Astrocyte (in vitro differentiated cells and primary cell): ENCODE measurements at regions not wholly inside any gene's neighbourhood (a gene's known extent, or its start where the extent isn't known, plus 50 kb on each side); places are given as distances from the start of the nearest gene placed in this dataset.

Experiments used
- DNase-seq: peaks from one replicate; pipeline ENCODE4 v3.0.0-alpha.2; 2010; ENCODE audit warnings: low read depth
- FAIRE-seq: peaks from 2 replicates; lab custom pipeline; 2011; peaks lifted over from hg19 to GRCh38; lab: Jason Lieb, UNC
- H2AFZ ChIP-seq: 2 replicates; pipeline ENCODE4 v1.6.0; 2012; ENCODE audit warnings: low read depth, low read length, inconsistent platforms
- H3K27ac ChIP-seq: 2 replicates; pipeline ENCODE4 v1.5.1; 2011; ENCODE audit warnings: low read depth, low read length, inconsistent platforms
- H3K27me3 ChIP-seq: 2 replicates; pipeline ENCODE4 v1.6.0; 2011; ENCODE audit warnings: low read length, inconsistent platforms; ENCODE audit not compliant: insufficient read depth
- H3K36me3 ChIP-seq: 2 replicates; pipeline ENCODE4 v1.5.1; 2011; ENCODE audit warnings: low read length, inconsistent platforms; ENCODE audit not compliant: insufficient read depth
- H3K4me1 ChIP-seq: 2 replicates; pipeline ENCODE4 v1.5.1; 2011; ENCODE audit warnings: low read length, inconsistent platforms; ENCODE audit not compliant: insufficient read depth
- H3K4me2 ChIP-seq: 2 replicates; pipeline ENCODE4 v1.6.0; 2012; ENCODE audit warnings: low read length, inconsistent platforms
- H3K4me3 ChIP-seq: 2 replicates; pipeline ENCODE4 v1.5.1; 2011; ENCODE audit warnings: low read depth, mild to moderate bottlenecking, low read length, inconsistent platforms; ENCODE audit not compliant: insufficient read depth
- H3K79me2 ChIP-seq: 2 replicates; pipeline ENCODE4 v1.6.0; 2012; ENCODE audit warnings: mild to moderate bottlenecking, low read length, inconsistent platforms; ENCODE audit not compliant: insufficient read depth
- H3K9ac ChIP-seq: 2 replicates; pipeline ENCODE4 v1.6.0; 2012; ENCODE audit warnings: mild to moderate bottlenecking, low read length, inconsistent platforms
- H3K9me3 ChIP-seq: 2 replicates; pipeline ENCODE4 v1.5.1; 2012; ENCODE audit warnings: low read depth, mild to moderate bottlenecking, low read length, inconsistent platforms; ENCODE audit not compliant: insufficient read depth
- H4K20me1 ChIP-seq: 2 replicates; pipeline ENCODE4 v1.6.0; 2012; ENCODE audit warnings: low read length, inconsistent platforms; ENCODE audit not compliant: insufficient read depth
- H3K27ac Mint-ChIP-seq: one replicate; pipeline ENCODE4 v1.8.0; 2021; ENCODE audit warnings: mild to moderate bottlenecking, mixed read lengths; ENCODE audit not compliant: unreplicated experiment
- H3K27me3 Mint-ChIP-seq: one replicate; pipeline ENCODE4 v1.8.0; 2021; ENCODE audit warnings: low read depth, mixed read lengths; ENCODE audit not compliant: unreplicated experiment
- H3K36me3 Mint-ChIP-seq: one replicate; pipeline ENCODE4 v1.8.0; 2021; ENCODE audit warnings: low read depth, mixed read lengths; ENCODE audit not compliant: unreplicated experiment
- H3K4me1 Mint-ChIP-seq: one replicate; pipeline ENCODE4 v1.8.0; 2021; ENCODE audit warnings: low read depth, mixed read lengths; ENCODE audit not compliant: unreplicated experiment
- H3K4me3 Mint-ChIP-seq: one replicate; pipeline ENCODE4 v1.8.0; 2021; ENCODE audit warnings: mild to moderate bottlenecking, moderate library complexity, mixed read lengths; ENCODE audit not compliant: unreplicated experiment
- H3K9me3 Mint-ChIP-seq: one replicate; pipeline ENCODE4 v1.8.0; 2021; ENCODE audit warnings: mild to moderate bottlenecking, mixed read lengths; ENCODE audit not compliant: unreplicated experiment
- CTCF ChIP-seq: IDR thresholded peaks from 2 replicates; pipeline ENCODE4 v1.5.1; 2011; ENCODE audit warnings: low read depth, mild to moderate bottlenecking, inconsistent platforms, low read length, moderate library complexity; ENCODE audit not compliant: insufficient read depth
- EZH2 ChIP-seq: IDR thresholded peaks from 2 replicates; pipeline ENCODE4 v1.6.1; 2012; ENCODE audit warnings: mild to moderate bottlenecking, low read length, inconsistent platforms; ENCODE audit not compliant: insufficient read depth

GRCh38 chr5:167356374-167356773 lies 935.1 kb upstream of the WWC1 start:
- no peaks in the 10 kb centered on the region for H3K4me1 Mint-ChIP-seq
- no peak overlapping the region for H2AFZ ChIP-seq
- no peak overlapping the region for H3K4me3 Mint-ChIP-seq
- no peaks in the 10 kb centered on the region for H3K9me3 ChIP-seq
- FAIRE-seq (no peak), DNase-seq (no peak)
- TF ChIP-seq EZH2 (no peak), CTCF (no peak)
- no peaks in the 10 kb centered on the region for H4K20me1 ChIP-seq
- H3K9ac ChIP-seq: no peak overlapping the region
- H3K4me2 ChIP-seq: no peak overlapping the region
- H3K36me3 ChIP-seq: no peaks in the 10 kb centered on the region
- no peaks in the 10 kb centered on the region for H3K79me2 ChIP-seq
- H3K4me3 ChIP-seq: no peak overlapping the region
- H3K27me3 Mint-ChIP-seq: no peaks in the 10 kb centered on the region
- H3K4me1 ChIP-seq: no peaks in the 10 kb centered on the region
- H3K27ac ChIP-seq: no peak overlapping the region
- H3K27me3 ChIP-seq: no peaks in the 10 kb centered on the region
- H3K9me3 Mint-ChIP-seq: no peaks in the 10 kb centered on the region
- H3K27ac Mint-ChIP-seq: no peak overlapping the region
- H3K36me3 Mint-ChIP-seq: no peaks in the 10 kb centered on the region

- no peak for FAIRE-seq
- Histone ChIP-seq H3K27me3 (no peaks in the 10 kb centered on the region), H3K9me3 (no peaks in the 10 kb centered on the region), H3K9ac (no peak overlapping the region), H3K27ac (no peak overlapping the region), H4K20me1 (no peaks in the 10 kb centered on the region), H3K4me1 (no peaks in the 10 kb centered on the region), H3K4me3 (no peak overlapping the region), H3K4me2 (no peak overlapping the region), H2AFZ (no peak overlapping the region), H3K79me2 (no peaks in the 10 kb centered on the region), H3K36me3 (no peaks in the 10 kb centered on the region)
- Mint-ChIP-seq H3K4me1 (peaks cover 3% of the 10 kb centered on the region), H3K27ac (no peak overlapping the region), H3K9me3 (no peaks in the 10 kb centered on the region), H3K4me3 (no peak overlapping the region), H3K36me3 (no peaks in the 10 kb centered on the region), H3K27me3 (no peaks in the 10 kb centered on the region)
- TF ChIP-seq EZH2 (no peak), CTCF (no peak)
- DNase-seq: no peak
These were observed 932.5 kb upstream of the WWC1 start for GRCh38 chr5:167358868-167359492.

GRCh38 chr5:167361795-167362194 lies 929.6 kb upstream of the WWC1 start:
- H2AFZ ChIP-seq: no peak overlapping the region
- no peaks in the 10 kb centered on the region for H3K9me3 Mint-ChIP-seq
- H4K20me1 ChIP-seq: no peaks in the 10 kb centered on the region
- H3K4me3 Mint-ChIP-seq: no peak overlapping the region
- no peak overlapping the region for H3K9ac ChIP-seq
- H3K27me3 ChIP-seq: no peaks in the 10 kb centered on the region
- H3K27ac Mint-ChIP-seq: no peak overlapping the region
- H3K27me3 Mint-ChIP-seq: no peaks in the 10 kb centered on the region
- H3K27ac ChIP-seq: no peak overlapping the region
- no peak overlapping the region for H3K4me3 ChIP-seq
- DNase-seq: peak; percentile 15
- H3K9me3 ChIP-seq: no peaks in the 10 kb centered on the region
- no peaks in the 10 kb centered on the region for H3K36me3 Mint-ChIP-seq
- no peaks in the 10 kb centered on the region for H3K36me3 ChIP-seq
- TF ChIP-seq EZH2 (no peak), CTCF (no peak)
- H3K4me1 ChIP-seq: no peaks in the 10 kb centered on the region
- no peak overlapping the region for H3K4me2 ChIP-seq
- peaks cover 3% of the 10 kb centered on the region for H3K4me1 Mint-ChIP-seq
- H3K79me2 ChIP-seq: no peaks in the 10 kb centered on the region
- no peak for FAIRE-seq
